HG03432 (cell line): ENCODE measurements at regions not wholly inside any gene's neighbourhood (a gene's known extent, or its start where the extent isn't known, plus 50 kb on each side); places are given as distances from the start of the nearest gene placed in this dataset.

ENCODE experiments used
- ATAC-seq: cut with Tn5 transposase; IDR thresholded peaks from one replicate; pipeline ENCODE4 v1.9.1; 2021; ENCODE audit warnings: mild to moderate bottlenecking, moderate library complexity; ENCODE audit not compliant: unreplicated experiment

DNA sequence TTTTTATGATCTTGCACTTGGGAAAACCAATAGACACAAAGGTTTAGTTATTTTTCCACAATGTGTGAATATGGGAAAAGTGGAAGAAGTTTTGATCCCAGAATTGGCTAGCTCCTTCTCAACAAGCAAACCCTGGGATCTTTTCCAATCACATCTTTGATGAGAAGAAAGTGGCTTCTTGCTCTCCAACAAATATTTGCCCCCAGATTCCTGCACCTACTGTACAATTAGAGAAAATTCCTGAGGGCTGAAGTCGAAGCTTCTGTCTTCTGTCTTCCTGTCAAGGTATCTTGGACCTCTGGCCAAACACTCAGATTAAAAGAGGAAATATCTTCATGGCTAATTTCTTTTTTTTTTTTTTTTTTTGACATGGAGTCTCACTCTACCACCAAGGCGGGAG, 113.1 kb upstream of the SLC45A1 start:
- ATAC-seq = no peak

DNA sequence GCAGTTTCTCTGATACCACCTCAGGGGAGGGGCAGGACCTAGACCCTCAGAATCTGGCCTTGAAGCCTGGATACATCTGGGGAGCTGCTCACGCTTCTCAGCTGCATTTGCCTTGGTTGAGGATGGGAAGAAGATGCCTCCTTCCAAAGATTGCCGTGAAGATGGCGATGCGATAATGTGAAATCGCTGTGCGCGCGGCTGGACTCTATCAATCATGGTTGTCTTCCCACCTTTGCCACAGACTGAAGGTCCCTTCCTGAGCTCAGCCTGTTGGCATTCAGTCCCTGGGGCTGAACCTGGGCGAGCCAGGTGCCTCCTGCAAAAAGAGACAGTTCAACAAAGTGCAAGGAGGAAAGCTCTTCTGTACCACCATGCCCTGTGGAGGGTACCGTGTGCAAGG, 114.4 kb upstream of the SLC45A1 start:
- ATAC-seq = no peak

DNA sequence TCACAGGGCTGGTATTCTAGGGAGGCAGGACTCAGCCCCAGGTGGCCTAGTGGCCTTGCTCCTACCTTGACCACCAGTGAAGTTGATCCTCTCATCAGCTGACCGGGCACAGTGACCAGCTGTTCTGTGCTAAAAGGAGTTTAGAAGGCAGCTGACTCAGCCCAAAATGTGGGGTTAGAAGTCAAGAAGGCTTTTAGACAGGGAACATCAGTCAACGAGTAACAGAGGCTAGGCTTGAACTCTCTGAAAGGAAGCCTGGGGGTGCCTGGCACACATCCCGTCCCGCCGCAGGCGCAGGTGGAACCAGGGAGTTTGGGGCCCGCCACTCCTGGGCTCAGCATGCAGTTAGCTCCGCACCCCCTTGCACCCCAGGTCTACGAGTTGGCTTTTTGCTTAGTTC, 114.9 kb upstream of the SLC45A1 start:
- no peak for ATAC-seq

DNA sequence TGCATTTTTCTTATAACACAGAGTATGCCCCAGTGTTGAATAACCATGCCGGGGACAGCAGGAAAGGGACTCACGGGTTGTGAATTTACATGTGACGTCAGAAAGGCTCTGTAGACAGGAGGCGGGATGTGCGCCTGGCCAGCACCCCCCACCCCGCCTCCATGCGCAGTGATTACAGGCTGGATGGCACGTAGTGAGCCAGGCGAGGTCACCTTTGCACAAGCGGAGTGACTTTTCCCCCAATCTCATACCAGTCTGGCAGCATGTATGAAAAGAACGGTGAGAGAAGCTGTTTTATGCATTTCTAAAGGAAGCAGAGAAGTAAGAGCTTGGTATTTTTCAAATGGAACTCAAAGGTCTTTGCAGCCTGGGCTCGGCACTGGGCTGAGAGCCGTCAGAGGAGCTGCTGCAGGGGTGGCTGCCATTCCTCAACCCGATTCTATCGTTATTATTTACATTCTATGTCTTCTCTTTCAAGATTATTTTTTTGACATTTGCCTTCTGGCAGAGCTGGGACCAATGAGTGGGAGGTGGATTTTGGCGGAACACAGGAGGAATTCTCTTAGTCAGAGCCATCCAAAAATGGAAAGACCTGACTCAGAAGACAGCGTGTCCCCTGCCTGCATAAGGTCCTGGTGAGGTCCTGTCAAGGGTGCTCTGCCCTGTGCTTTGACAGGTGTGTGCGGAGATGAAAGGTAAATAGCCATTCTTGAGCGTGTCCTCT, 115.6 kb upstream of the SLC45A1 start:
- ATAC-seq = no peak

DNA sequence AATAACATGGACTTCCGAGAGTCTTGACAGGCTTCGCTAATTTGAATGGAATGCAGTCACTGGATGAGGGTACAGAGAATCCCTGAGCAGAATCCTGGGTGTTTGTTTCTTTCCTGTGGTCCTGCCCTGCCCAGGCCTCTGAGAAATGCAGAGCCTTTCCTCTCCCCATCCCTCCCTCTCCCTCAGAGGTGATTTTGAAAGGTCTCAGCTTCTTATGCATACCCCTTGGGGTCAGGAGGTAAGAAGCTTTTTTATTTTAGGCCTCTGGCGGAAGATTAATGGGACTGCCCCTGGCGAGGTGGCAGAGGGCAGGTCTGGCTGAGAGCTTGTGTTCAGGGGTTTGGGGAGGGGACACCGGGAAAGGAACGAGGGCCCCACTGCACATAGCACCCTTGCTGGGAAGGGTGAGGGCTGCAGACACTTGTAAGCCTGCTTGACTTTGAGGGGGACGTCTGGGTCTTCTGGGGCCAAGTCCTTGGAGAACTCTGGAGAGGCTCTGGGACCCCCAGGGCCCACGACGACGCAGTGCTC, 116.5 kb upstream of the SLC45A1 start:
- no peak for ATAC-seq

DNA sequence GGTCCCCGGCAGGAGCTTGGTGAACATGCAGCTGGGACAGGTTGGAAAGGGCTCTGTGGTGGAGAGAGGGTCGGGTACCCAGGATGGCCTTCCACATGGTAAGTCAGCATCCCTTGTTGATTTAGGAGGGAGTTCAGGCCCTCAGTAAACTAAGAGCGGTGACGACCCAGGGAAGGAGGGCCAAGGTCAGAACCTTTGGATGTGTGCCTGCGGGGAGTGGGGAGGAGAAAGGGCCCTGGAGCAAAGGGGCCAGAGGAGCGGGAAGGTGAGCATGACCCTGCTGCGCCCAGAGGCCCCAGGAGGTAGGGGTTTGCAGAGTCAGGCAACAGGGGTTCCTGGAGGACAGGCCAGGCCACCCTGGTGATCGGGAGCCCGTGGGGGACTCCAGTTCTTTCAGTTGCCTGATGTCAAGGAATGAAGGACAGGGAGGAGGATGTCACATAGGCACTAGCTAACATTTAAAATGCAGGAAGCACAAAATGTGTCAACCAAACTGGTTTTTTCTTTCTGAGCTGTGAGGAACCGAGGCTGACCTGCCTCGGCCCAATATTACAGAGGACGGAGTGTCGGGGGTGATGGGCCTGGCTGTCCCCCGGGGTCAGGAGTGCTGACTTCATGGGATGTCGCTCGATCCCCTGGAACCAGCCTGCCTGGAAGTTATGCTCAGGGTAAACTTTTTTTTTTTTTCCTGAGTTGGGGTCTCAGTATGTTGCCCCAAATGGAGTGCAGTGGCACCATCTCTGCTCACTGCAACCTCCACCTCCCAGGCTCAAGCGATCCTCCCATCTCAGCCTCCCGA, 117.4 kb upstream of the SLC45A1 start:
- ATAC-seq = no peak

DNA sequence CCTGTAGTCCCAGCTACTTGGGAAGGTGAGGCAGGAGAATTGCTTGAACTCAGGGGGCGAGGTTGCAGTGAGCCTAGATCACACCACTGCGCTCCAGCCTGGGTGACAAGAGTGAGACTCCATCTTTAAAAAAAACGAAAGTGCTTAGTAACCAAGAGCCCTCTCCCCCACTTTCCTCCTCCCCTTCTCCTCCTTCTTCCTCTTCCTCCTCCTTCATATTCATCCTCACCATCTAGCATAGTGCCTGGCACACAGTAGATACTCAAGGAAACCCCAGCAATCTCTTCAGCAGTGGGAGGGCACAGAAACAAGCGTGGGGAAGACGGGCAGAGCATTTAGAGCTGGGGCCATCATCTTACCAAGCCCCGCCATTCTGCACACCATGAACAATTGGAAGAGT, 119.4 kb upstream of the SLC45A1 start:
- ATAC-seq = no peak

DNA sequence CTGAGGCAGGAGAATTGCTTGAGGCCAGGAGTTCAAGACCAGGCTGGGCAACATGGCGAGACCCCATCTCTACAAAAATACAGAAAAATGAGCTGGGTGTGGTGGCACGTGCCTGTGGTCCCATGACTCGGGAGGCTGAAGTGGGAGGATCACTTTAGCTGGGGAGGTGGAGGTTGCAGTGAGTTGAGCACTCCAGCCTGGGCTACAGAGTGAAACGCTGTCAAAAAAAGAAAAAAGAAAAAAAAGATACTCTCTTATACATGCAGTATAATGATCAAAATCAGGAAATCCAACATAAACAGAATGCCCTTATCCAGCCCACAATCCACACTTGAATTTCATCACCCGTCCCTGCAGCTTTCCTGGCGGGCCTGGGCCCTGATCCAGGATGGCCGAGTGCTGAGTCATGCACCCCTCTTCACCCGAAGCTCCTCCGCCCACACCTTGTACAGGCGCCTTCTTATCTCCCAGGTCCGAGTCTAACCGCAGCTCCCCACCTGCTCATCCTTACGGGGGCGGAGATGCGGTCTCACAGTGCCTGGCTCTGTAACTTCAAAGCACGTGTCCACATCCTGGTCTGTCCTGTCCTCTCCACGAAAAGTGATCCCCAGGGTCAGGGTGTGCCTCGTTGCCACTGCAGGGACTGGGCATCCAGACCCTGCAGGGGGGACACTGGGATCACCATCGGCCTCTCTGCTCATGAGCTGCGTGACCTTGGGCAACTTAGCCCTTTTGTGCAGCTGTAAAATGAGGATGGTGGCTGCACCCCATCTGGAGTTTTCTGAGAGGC, 120.2 kb upstream of the SLC45A1 start:
- no peak for ATAC-seq

DNA sequence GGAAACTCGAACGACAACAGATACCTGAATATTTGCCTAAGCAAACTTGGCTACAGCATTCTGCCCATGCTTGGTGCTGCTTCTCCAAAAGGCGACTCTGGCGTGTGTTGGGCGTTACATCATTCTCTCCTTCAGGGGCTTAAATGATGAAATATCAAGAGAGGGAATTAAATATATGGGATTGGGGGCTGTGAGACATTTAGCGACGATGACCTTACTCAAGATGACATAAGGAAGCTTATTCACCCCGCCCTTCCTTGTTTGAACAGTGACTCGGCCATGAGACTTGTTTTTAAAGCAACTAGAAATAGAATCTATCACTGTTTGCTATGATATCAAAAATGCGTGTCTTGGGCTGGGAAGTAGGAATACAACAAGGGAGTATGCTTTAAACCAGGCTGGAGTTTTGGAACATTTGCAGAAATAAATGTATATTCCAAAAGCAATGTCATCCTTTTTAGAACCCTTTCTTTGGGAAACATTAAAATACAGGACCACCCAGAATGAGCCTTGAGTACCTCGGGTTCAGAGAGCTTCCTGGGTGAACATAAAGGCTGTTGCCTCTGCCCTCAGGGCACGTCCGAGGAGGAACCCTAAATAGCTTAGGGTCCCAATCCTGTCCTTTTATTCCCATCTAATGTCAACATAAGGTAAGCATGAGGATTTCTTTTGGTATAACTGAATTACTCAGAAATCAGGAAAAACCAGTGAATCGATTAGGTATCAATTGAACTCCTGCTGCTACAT, 123.3 kb upstream of the SLC45A1 start:
- no peak for ATAC-seq

DNA sequence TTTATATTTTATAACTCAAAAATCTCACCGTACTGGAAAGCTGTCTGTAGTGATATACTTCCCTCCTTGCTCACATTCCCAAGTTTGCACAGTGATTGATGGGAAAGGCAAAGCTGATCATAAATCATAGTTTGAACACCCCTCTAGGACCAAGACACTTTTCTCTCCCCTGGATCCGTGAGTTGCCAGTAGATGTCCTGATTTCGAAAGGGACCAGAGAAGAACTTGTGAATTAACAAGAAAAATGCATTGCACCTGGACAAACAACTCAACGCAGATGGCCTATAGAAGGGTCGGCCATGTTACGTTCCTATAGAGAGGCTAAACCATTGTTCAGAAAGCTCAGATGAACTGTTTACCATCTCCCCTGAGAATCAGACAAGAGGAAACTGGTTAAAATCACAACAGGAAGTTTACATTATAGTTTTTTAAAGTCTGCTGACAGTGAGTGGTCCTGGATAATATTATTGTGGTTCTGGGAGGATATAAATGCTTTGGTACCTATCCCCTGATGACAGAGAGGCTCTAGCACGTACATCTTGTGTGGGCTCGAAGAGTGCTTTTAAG, 124.0 kb upstream of the SLC45A1 start:
- no peak for ATAC-seq

DNA sequence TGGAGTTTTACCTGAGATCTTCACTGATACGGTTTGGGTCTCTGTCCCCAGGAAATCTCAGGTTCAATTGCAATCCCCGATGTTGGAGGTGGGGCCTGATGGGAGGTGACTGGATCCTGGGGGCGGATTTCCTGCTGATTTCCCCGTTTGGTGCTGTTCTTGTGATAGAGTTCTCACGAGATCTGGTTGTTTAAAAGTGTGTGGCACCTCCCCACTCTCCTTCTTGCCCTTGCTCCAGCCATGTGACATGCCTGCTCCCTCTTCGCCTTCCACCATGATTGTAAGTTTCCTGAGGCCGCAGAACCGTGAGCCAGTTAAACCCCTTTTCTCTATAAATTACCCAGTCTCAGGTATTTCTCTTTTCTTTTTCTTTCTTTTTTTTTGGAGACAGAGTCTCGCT, 126.4 kb upstream of the SLC45A1 start:
- ATAC-seq = no peak

DNA sequence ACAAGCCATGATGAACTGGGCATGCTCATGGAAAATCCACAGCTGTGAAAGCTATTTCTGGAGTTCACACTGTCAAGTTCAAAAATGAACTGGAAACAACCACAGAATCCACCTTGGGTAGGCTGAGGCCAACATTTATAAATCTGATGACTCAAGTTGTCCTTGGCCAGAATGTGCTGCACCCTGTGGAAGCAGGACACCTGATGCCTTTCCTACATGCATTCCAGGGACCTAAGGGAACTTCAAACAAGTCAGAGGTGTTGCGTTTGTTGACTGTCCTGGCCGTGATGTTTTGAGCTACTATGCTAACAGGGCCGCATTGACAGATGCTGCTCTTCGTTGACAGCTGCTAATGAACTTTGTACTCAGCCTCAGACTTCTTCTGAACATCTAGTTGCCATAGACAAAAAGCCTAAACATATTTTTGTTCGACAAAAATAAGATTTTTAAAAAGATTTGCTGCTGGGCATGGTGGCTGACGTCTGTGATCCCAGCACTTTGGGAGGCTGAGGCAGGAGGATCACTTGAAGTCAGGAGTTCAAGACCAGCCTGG, 127.9 kb upstream of the SLC45A1 start:
- no peak for ATAC-seq

DNA sequence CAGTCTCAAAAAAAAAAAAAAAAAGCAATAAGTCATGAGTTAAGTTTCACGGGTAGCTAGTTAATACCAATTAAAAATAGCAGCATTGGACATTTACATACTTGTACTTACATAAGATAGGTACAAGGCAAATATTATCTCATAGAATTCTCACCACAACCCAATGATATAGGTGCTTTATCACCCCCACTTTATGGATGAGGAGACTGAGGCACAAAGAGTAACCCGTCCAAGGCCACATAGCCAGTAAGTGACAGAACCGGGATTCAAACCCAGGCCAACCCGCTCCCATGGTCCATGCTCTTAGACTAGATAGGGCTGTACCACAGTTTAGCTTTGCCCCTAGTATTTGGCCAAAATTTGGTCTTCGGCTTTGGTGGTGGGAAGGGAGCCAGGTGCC, 132.5 kb upstream of the SLC45A1 start:
- ATAC-seq = no peak

DNA sequence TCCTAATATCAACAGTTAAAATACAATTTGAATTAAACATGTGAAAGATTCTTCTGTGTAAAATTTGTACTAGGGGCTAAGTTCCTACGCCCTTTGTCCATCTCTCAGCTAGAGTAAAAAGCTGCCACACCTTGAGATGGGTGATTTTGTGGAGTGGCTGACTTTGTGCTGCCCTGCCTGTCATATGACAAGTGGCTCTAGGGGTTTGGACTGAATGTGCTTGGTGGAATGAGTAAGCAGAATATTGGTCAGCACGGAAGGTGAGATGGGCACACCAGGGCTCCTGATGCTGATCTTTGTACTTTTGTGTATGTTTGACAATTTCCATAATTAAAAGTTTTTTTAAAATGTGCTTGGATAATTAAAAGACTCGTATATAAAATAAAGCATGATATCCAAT, 133.6 kb upstream of the SLC45A1 start:
- no peak for ATAC-seq

DNA sequence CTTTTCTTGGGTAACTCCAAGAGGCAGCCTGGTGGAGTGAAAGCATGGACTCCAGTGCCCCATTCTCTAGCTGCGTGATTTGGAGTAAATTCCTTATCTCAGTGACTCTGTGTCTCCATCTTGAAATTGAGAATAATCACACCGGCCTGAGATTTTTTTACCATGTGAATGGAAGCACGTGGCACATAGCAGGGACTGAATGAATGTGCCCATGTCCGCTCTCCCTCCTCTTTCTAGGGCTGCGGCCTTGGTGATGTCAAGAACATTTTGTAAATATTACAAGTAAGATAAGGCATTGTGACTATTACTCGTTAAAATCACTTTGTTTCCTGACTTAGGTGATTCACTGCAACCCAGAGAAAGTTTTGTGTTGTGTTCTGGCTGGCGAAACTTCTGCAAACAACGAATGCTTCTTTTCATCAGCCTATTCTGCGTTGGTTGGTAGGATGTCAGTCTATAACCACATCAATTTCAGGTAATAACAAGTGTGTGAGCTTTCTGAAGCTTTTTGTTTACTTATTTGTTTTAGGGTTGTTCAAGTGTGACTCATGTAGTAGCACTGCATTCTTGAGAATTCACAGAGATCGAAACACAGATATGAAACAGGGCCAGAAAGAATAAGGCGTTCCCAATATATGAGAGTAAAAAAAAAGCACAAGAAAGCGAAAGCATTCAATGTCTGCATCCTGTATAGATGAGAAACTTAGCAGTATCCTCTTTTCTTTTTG, 135.7 kb upstream of the SLC45A1 start:
- ATAC-seq = peak; percentile 82

DNA sequence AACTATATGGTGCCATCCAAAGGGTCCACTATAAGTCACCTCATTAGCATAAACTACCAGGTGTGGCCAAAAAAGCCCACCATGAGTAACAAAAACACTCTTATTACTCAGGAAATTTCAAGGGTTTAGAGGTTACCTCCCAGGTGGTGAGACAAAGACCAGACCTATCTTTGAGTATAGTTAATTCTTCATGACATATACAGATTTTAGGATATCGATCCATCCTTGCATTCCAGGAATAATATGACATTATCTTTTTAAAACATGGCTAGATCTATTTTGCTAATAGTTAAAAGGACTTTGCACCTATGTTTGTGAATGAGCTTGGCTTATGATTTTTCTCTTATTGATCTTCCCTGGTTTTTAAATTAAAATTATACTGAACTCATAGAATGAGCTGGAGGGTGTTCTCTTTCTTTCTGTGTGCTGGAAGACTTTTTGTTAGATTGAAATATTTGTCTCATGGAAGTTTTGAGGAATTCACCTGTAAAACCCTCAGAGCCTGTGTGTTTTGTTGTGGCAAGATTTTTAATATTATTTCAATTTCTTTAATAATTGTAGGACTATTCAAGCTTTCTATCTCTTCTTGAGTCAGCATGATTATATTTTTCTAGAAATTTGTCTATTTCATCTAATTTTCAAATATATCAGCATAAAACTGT, 138.7 kb upstream of the SLC45A1 start:
- ATAC-seq = no peak

DNA sequence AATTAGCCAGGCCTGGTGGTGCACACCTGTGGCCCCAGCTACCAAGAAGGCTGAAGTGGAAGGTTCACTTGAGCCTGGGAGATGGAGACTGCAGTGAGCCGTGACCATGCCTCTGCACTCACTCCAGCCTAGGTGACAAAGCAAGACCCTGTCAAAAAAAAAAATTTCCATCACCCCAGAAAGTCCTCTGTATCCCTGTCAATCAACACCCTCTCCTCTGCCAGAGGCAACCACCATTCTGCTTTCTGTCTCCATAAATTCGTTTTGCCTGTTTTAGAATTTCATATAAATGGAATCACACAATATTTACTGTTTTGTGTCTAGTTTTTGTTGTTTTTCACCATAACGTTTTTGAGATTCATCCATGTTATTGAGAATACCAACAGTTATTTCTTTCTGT, 141.6 kb upstream of the SLC45A1 start:
- no peak for ATAC-seq

DNA sequence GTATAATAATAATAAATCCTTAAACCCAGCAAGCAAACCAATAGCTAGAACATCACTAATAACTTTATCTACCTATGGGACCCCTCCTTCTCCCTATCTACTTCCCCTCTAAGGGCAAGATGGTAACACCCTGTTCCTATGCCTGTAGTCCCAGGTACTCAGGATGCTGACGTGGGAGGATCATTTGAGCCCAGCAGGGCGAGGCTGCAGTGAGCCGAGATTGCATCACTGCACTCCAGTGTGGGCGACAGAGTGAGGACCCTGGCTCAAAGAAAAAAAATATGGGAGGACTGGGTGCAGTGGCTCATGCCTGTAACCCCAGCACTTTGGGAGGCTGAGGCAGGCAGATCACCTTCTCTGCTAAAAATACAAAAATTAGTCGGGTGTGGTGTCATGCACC, 143.1 kb upstream of the SLC45A1 start:
- ATAC-seq = no peak
